HG03064 (cell line): ENCODE measurements at regions not wholly inside any gene's neighbourhood (a gene's known extent, or its start where the extent isn't known, plus 50 kb on each side); places are given as distances from the start of the nearest gene placed in this dataset.
"Not testable (repeated sequence)": the region's sequence is repeated elsewhere in the genome, so short reads cannot be mapped to it uniquely, and the experiment has no call there.

Experiments used
- ATAC-seq: cut with Tn5 transposase; IDR thresholded peaks from one replicate; pipeline ENCODE4 v1.9.1; 2021; ENCODE audit warnings: low read depth; ENCODE audit not compliant: unreplicated experiment

- no peak for ATAC-seq
Measured at GRCh38 chr3:163582967-163583366, 1495.3 kb downstream of the SI start.

- ATAC-seq, result no peak
Measured at GRCh38 chr3:163577271-163577670, 1501.0 kb downstream of the SI start.

- no peak for ATAC-seq
Measured at GRCh38 chr3:163576314-163576713, 1502.0 kb downstream of the SI start.

- ATAC-seq, result no peak
Measured at GRCh38 chr3:163573324-163573723, 1505.0 kb downstream of the SI start.

GRCh38 chr3:163572856-163573255, 1505.4 kb downstream of the SI start:
- ATAC-seq, result no peak

GRCh38 chr3:163563485-163563884, 1514.8 kb downstream of the SI start:
- ATAC-seq, result no peak

- no peak for ATAC-seq
Measured at GRCh38 chr3:163562625-163563024, 1515.7 kb downstream of the SI start.

- ATAC-seq, result no peak
Measured at GRCh38 chr3:163561151-163561550, 1517.1 kb downstream of the SI start.

GRCh38 chr3:163560459-163560858, 1517.8 kb downstream of the SI start:
- no peak for ATAC-seq

- ATAC-seq, result no peak
Measured at GRCh38 chr3:163556813-163557523, 1521.3 kb downstream of the SI start.

GRCh38 chr3:163555918-163556317, 1522.4 kb downstream of the SI start:
- ATAC-seq, result no peak

- ATAC-seq, result no peak
Measured at GRCh38 chr3:163552659-163552966, 1525.7 kb downstream of the SI start.

GRCh38 chr3:163551915-163552658, 1526.2 kb downstream of the SI start:
- ATAC-seq, result not testable (repeated sequence)

- ATAC-seq, result no peak
Measured at GRCh38 chr3:163548015-163548414, 1530.3 kb downstream of the SI start.

GRCh38 chr3:163547014-163547685, 1531.1 kb downstream of the SI start:
- no peak for ATAC-seq

- ATAC-seq, result no peak
Measured at GRCh38 chr3:163543662-163544061, 1534.6 kb downstream of the SI start.

GRCh38 chr3:163541629-163542028, 1536.7 kb downstream of the SI start:
- ATAC-seq, result no peak

- no peak for ATAC-seq
Measured at GRCh38 chr3:163538387-163538786, 1539.9 kb downstream of the SI start.

GRCh38 chr3:163533381-163533780, 1544.9 kb downstream of the SI start:
- no peak for ATAC-seq

- ATAC-seq, result no peak
Measured at GRCh38 chr3:163523375-163523774, 1554.9 kb downstream of the SI start.

GRCh38 chr3:163521261-163521660, 1557.0 kb downstream of the SI start:
- ATAC-seq, result no peak

- ATAC-seq, result no peak
Measured at GRCh38 chr3:163518065-163518464, 1560.2 kb downstream of the SI start.
